ENCODE measurements at regions not wholly inside any gene's neighbourhood (a gene's known extent, or its start where the extent isn't known, plus 50 kb on each side); places are given as distances from the start of the nearest gene placed in this dataset.

- TF ChIP-seq CTCF (IDR thresholded peaks at IDR 0.05) (no peak), POLR2A (IDR thresholded peaks at IDR 0.05) (no peak)
These were observed 66.7 kb downstream of the GPRASP3 start for GRCh38 chrX:102787283-102787682.
